H1 (cell line): ENCODE measurements at regions not wholly inside any gene's neighbourhood (a gene's known extent, or its start where the extent isn't known, plus 50 kb on each side); places are given as distances from the start of the nearest gene placed in this dataset.

Source experiments
- BACH1 ChIP-seq: IDR thresholded peaks from 2 replicates; pipeline ENCODE4 v1.6.1; 2012; ENCODE audit warnings: low read length, improper control_type of control experiment
- CHD2 ChIP-seq: IDR thresholded peaks from 2 replicates; pipeline ENCODE4 v1.6.1; 2012; ENCODE audit warnings: low read length, improper control_type of control experiment
- CTBP2 ChIP-seq: IDR thresholded peaks from 2 replicates; pipeline ENCODE4 v1.7.0; 2011; ENCODE audit warnings: borderline replicate concordance, mild to moderate bottlenecking, moderate library complexity, mixed read lengths, low read length; ENCODE audit not compliant: insufficient read depth, insufficient read length
- NANOG ChIP-seq: IDR thresholded peaks from 2 replicates; pipeline ENCODE4 v1.6.1; 2011; ENCODE audit warnings: low read length, low read depth, mild to moderate bottlenecking, inconsistent platforms; ENCODE audit not compliant: insufficient read depth, poor library complexity, severe bottlenecking
- NRF1 ChIP-seq: IDR thresholded peaks from 2 replicates; pipeline ENCODE4 v1.6.1; 2011; ENCODE audit warnings: mild to moderate bottlenecking, low read depth, low read length, improper control_type of control experiment
- RFX5 ChIP-seq: IDR thresholded peaks from 2 replicates; pipeline ENCODE4 v1.6.1; 2011; ENCODE audit warnings: low read depth, low read length, improper control_type of control experiment, borderline replicate concordance
- RXRA ChIP-seq: IDR thresholded peaks from 2 replicates; pipeline ENCODE4 v1.6.1; 2011; ENCODE audit warnings: low read depth, mild to moderate bottlenecking, low read length, moderate library complexity; ENCODE audit not compliant: insufficient read depth
- SIX5 ChIP-seq: IDR thresholded peaks from 2 replicates; pipeline ENCODE4 v1.6.1; 2011; ENCODE audit warnings: mild to moderate bottlenecking, low read depth, low read length
- SP4 ChIP-seq: IDR thresholded peaks from 2 replicates; pipeline ENCODE4 v1.6.1; 2012; ENCODE audit warnings: low read length, inconsistent platforms
- TF ChIP-seq, protein P1 (sequence below): fragments of 300-600 bp; sonication (generic); IDR thresholded peaks from 2 replicates; pipeline ENCODE4 v1.7.1; 2012; ENCODE audit warnings: low read length, moderate library complexity, mild to moderate bottlenecking, inconsistent platforms; ENCODE audit not compliant: insufficient replicate concordance
- TF ChIP-seq, protein P2 (sequence below): IDR thresholded peaks from 2 replicates; pipeline ENCODE4 v1.6.1; 2012; ENCODE audit warnings: inconsistent platforms

DNA sequence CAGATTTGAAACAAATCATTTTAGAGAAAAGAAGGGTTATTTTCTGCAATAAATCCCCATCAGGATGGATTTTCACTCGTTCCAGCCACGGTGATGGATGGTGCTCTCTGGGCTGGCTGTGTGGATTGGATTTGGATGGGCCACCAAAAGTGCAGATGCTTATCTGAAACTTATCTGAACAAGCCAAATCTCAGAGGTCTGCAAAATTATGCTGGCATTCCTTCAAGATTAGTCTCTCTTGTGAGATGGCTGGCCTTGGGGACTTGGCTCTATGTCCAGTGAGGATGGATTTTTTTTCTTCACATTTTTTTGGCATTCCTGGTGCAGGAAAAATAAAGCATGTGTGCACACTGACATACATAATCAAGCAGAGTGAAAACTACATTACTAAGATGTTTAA is 341.9 kb downstream of the GXYLT1 start (continued):
- TF ChIP-seq, protein P1, sequence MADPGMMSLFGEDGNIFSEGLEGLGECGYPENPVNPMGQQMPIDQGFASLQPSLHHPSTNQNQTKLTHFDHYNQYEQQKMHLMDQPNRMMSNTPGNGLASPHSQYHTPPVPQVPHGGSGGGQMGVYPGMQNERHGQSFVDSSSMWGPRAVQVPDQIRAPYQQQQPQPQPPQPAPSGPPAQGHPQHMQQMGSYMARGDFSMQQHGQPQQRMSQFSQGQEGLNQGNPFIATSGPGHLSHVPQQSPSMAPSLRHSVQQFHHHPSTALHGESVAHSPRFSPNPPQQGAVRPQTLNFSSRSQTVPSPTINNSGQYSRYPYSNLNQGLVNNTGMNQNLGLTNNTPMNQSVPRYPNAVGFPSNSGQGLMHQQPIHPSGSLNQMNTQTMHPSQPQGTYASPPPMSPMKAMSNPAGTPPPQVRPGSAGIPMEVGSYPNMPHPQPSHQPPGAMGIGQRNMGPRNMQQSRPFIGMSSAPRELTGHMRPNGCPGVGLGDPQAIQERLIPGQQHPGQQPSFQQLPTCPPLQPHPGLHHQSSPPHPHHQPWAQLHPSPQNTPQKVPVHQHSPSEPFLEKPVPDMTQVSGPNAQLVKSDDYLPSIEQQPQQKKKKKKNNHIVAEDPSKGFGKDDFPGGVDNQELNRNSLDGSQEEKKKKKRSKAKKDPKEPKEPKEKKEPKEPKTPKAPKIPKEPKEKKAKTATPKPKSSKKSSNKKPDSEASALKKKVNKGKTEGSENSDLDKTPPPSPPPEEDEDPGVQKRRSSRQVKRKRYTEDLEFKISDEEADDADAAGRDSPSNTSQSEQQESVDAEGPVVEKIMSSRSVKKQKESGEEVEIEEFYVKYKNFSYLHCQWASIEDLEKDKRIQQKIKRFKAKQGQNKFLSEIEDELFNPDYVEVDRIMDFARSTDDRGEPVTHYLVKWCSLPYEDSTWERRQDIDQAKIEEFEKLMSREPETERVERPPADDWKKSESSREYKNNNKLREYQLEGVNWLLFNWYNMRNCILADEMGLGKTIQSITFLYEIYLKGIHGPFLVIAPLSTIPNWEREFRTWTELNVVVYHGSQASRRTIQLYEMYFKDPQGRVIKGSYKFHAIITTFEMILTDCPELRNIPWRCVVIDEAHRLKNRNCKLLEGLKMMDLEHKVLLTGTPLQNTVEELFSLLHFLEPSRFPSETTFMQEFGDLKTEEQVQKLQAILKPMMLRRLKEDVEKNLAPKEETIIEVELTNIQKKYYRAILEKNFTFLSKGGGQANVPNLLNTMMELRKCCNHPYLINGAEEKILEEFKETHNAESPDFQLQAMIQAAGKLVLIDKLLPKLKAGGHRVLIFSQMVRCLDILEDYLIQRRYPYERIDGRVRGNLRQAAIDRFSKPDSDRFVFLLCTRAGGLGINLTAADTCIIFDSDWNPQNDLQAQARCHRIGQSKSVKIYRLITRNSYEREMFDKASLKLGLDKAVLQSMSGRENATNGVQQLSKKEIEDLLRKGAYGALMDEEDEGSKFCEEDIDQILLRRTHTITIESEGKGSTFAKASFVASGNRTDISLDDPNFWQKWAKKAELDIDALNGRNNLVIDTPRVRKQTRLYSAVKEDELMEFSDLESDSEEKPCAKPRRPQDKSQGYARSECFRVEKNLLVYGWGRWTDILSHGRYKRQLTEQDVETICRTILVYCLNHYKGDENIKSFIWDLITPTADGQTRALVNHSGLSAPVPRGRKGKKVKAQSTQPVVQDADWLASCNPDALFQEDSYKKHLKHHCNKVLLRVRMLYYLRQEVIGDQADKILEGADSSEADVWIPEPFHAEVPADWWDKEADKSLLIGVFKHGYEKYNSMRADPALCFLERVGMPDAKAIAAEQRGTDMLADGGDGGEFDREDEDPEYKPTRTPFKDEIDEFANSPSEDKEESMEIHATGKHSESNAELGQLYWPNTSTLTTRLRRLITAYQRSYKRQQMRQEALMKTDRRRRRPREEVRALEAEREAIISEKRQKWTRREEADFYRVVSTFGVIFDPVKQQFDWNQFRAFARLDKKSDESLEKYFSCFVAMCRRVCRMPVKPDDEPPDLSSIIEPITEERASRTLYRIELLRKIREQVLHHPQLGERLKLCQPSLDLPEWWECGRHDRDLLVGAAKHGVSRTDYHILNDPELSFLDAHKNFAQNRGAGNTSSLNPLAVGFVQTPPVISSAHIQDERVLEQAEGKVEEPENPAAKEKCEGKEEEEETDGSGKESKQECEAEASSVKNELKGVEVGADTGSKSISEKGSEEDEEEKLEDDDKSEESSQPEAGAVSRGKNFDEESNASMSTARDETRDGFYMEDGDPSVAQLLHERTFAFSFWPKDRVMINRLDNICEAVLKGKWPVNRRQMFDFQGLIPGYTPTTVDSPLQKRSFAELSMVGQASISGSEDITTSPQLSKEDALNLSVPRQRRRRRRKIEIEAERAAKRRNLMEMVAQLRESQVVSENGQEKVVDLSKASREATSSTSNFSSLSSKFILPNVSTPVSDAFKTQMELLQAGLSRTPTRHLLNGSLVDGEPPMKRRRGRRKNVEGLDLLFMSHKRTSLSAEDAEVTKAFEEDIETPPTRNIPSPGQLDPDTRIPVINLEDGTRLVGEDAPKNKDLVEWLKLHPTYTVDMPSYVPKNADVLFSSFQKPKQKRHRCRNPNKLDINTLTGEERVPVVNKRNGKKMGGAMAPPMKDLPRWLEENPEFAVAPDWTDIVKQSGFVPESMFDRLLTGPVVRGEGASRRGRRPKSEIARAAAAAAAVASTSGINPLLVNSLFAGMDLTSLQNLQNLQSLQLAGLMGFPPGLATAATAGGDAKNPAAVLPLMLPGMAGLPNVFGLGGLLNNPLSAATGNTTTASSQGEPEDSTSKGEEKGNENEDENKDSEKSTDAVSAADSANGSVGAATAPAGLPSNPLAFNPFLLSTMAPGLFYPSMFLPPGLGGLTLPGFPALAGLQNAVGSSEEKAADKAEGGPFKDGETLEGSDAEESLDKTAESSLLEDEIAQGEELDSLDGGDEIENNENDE = no peak
- no peak for TF ChIP-seq CTBP2
- no peak for TF ChIP-seq SIX5
- no peak for TF ChIP-seq NANOG
- no peak for TF ChIP-seq RXRA
- no peak for TF ChIP-seq RFX5
- TF ChIP-seq CHD2 = no peak
- no peak for TF ChIP-seq BACH1
- TF ChIP-seq, protein P2, sequence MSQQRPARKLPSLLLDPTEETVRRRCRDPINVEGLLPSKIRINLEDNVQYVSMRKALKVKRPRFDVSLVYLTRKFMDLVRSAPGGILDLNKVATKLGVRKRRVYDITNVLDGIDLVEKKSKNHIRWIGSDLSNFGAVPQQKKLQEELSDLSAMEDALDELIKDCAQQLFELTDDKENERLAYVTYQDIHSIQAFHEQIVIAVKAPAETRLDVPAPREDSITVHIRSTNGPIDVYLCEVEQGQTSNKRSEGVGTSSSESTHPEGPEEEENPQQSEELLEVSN = no peak
- no peak for TF ChIP-seq SP4
- no peak for TF ChIP-seq NRF1
